H1 (cell line): ENCODE measurements at regions not wholly inside any gene's neighbourhood (a gene's known extent, or its start where the extent isn't known, plus 50 kb on each side); places are given as distances from the start of the nearest gene placed in this dataset.

Experiments used
- CTCF ChIA-PET: fragments of 300-600 bp; sonication (Branson Sonifier 250); formaldehyde crosslinking; loops from one replicate; lab custom pipeline; 2021; ENCODE audit not compliant: partially characterized antibody; lab: Charles Lee
- POLR2A ChIA-PET: fragments of 300-600 bp; sonication (Branson Sonifier 250); formaldehyde crosslinking; loops from one replicate; lab custom pipeline; 2021; ENCODE audit warnings: inconsistent platforms; ENCODE audit not compliant: partially characterized antibody; lab: Charles Lee
- DNase-seq, 2 experiments: peaks; one replicate each; pipeline versions ENCODE4 v3.0.0 to v3.0.0-alpha.2; 2010 to 2022; ENCODE audit warnings: low spot score in 2 of 2, low read depth in 1 of 2, mixed read lengths in 1 of 2
- FAIRE-seq: peaks from 2 replicates; lab custom pipeline; 2011; peaks lifted over from hg19 to GRCh38; lab: Jason Lieb, UNC
- H2AFZ ChIP-seq: 2 replicates; pipeline ENCODE4 v1.8.1; 2012; ENCODE audit warnings: low read length, inconsistent platforms
- H2AK5ac ChIP-seq: 2 replicates; pipeline ENCODE4 v1.6.1; 2013; ENCODE audit warnings: low read depth, low read length
- H2BK120ac ChIP-seq: replicated peaks from 2 replicates; pipeline ENCODE3; 2013; ENCODE audit warnings: low read depth, low read length, inconsistent platforms
- H2BK12ac ChIP-seq: 2 replicates; pipeline ENCODE4 v1.6.1; 2013; ENCODE audit warnings: low read depth, low read length
- H2BK15ac ChIP-seq: 2 replicates; pipeline ENCODE4 v1.6.1; 2013; ENCODE audit warnings: low read length
- H2BK20ac ChIP-seq: 2 replicates; pipeline ENCODE4 v1.6.1; 2013; ENCODE audit warnings: low read length
- H2BK5ac ChIP-seq: 2 replicates; pipeline ENCODE4 v1.6.1; 2013; ENCODE audit warnings: low read depth, low read length
- H3K14ac ChIP-seq: 2 replicates; pipeline ENCODE4 v1.6.1; 2013; ENCODE audit warnings: inconsistent platforms; ENCODE audit not compliant: insufficient read length
- H3K18ac ChIP-seq: 2 replicates; pipeline ENCODE4 v1.6.1; 2013; ENCODE audit warnings: low read length; ENCODE audit errors: extremely low read depth
- H3K23ac ChIP-seq: 2 replicates; pipeline ENCODE4 v1.6.1; 2013; ENCODE audit warnings: inconsistent platforms; ENCODE audit not compliant: insufficient read length
- H3K23me2 ChIP-seq: 2 replicates; pipeline ENCODE4 v1.6.1; 2013; ENCODE audit warnings: low read depth, low read length
- H3K27ac ChIP-seq: 2 replicates; pipeline ENCODE4 v1.6.1; 2011; ENCODE audit warnings: low read depth, low read length, inconsistent platforms
- H3K27me3 ChIP-seq, 4 experiments: replicated peaks in 1 of 4; 1 replicate in 1 of 4; 2 replicates in 3 of 4; pipeline versions ENCODE4 v1.6.1 to v1.8.1; 2011 to 2013; ENCODE audit warnings: low read length in 3 of 4, mild to moderate bottlenecking in 3 of 4, inconsistent platforms in 2 of 4, mixed read lengths in 2 of 4, moderate library complexity in 1 of 4; ENCODE audit not compliant: control insufficient read depth in 3 of 4, insufficient read depth in 3 of 4; ENCODE audit errors: extremely low read depth in 1 of 4
- H3K36me3 ChIP-seq, 4 experiments: 2 replicates each; pipeline versions ENCODE4 v1.6.1 to v1.8.1; 2011 to 2013; ENCODE audit warnings: mild to moderate bottlenecking in 4 of 4, low read length in 3 of 4, moderate library complexity in 2 of 4, control low read depth in 1 of 4, inconsistent platforms in 1 of 4; ENCODE audit not compliant: insufficient read depth in 4 of 4, control insufficient read depth in 2 of 4
- H3K4ac ChIP-seq: replicated peaks from 2 replicates; pipeline ENCODE3; 2013; ENCODE audit warnings: low read length, low read depth, mixed read lengths, inconsistent platforms; ENCODE audit not compliant: insufficient read length
- H3K4me1 ChIP-seq, 4 experiments: replicated peaks in 1 of 4; 1 replicate in 1 of 4; 2 replicates in 3 of 4; pipeline versions ENCODE4 v1.6.1 to v1.8.1; 2011 to 2013; ENCODE audit warnings: low read length in 3 of 4, inconsistent platforms in 2 of 4, mixed read lengths in 1 of 4; ENCODE audit not compliant: insufficient read depth in 4 of 4, control insufficient read depth in 3 of 4
- H3K4me2 ChIP-seq, 2 experiments: 2 replicates each; pipeline versions ENCODE4 v1.6.1 to v1.8.1; 2011 to 2013; ENCODE audit warnings: low read depth in 2 of 2, low read length in 2 of 2, control low read depth in 1 of 2, inconsistent platforms in 1 of 2, mild to moderate bottlenecking in 1 of 2; ENCODE audit not compliant: insufficient read depth in 1 of 2
- H3K4me3 ChIP-seq, 4 experiments: fragments of 200-600, 300-600 bp in 1 of 4; sonication (generic), shearing (Covaris generic), sonication (Bioruptor Twin) in 1 of 4; 2 replicates each; pipeline versions ENCODE4 v1.5.1 to v1.8.1; 2011 to 2016; ENCODE audit warnings: low read length in 4 of 4, low read depth in 3 of 4, control low read depth in 2 of 4, inconsistent platforms in 2 of 4, mild to moderate bottlenecking in 2 of 4, mixed read lengths in 1 of 4, moderate library complexity in 1 of 4; ENCODE audit not compliant: insufficient read depth in 2 of 4; ENCODE audit errors: extremely low read depth in 1 of 4
- H3K56ac ChIP-seq: replicated peaks from 2 replicates; pipeline ENCODE3; 2013; ENCODE audit warnings: low read depth, mild to moderate bottlenecking, mixed read lengths, low read length, inconsistent platforms; ENCODE audit not compliant: insufficient read length
- H3K79me1 ChIP-seq: 2 replicates; pipeline ENCODE4 v1.6.1; 2013; ENCODE audit warnings: low read depth, low read length, control low read depth
- H3K79me2 ChIP-seq, 2 experiments: 2 replicates each; pipeline versions ENCODE4 v1.6.1 to v1.8.1; 2012 to 2013; ENCODE audit warnings: low read length in 2 of 2, mild to moderate bottlenecking in 2 of 2, inconsistent platforms in 1 of 2; ENCODE audit not compliant: insufficient read depth in 2 of 2, control insufficient read depth in 1 of 2
- H3K9ac ChIP-seq, 4 experiments: replicated peaks in 1 of 4; 1 replicate in 1 of 4; 2 replicates in 3 of 4; pipeline versions ENCODE4 v1.6.1 to v1.8.1; 2011 to 2013; ENCODE audit warnings: low read depth in 3 of 4, low read length in 3 of 4, control low read depth in 2 of 4, mild to moderate bottlenecking in 2 of 4, moderate library complexity in 2 of 4, inconsistent platforms in 1 of 4; ENCODE audit errors: extremely low read depth in 1 of 4
- H3K9me3 ChIP-seq, 2 experiments: 2 replicates each; pipeline versions ENCODE4 v1.6.1 to v1.8.1; 2012 to 2013; ENCODE audit warnings: mild to moderate bottlenecking in 2 of 2, moderate library complexity in 2 of 2, control low read depth in 1 of 2, inconsistent platforms in 1 of 2, low read depth in 1 of 2, low read length in 1 of 2, mixed read lengths in 1 of 2; ENCODE audit not compliant: insufficient read depth in 2 of 2
- H4K20me1 ChIP-seq, 2 experiments: replicated peaks in 1 of 2; 2 replicates each; pipeline versions ENCODE3 to v1.8.1; 2011 to 2013; ENCODE audit warnings: inconsistent platforms in 2 of 2, low read length in 2 of 2, mild to moderate bottlenecking in 1 of 2; ENCODE audit not compliant: insufficient read depth in 2 of 2, control insufficient read depth in 1 of 2
- H4K5ac ChIP-seq: 2 replicates; pipeline ENCODE4 v1.6.1; 2013; ENCODE audit warnings: low read length, low read depth, mixed read lengths, inconsistent platforms; ENCODE audit not compliant: insufficient read length
- H4K8ac ChIP-seq: 2 replicates; pipeline ENCODE4 v1.8.0; 2013; ENCODE audit warnings: mild to moderate bottlenecking, moderate library complexity, low read length, inconsistent platforms; ENCODE audit not compliant: insufficient read depth; ENCODE audit errors: extremely low read depth
- H4K91ac ChIP-seq: replicated peaks from 2 replicates; pipeline ENCODE3; 2013; ENCODE audit warnings: low read length, mixed read lengths, inconsistent platforms; ENCODE audit not compliant: insufficient read length
- BCL11A ChIP-seq, 2 experiments: IDR thresholded peaks; one replicate each; pipeline ENCODE4 v1.6.1; 2011; ENCODE audit warnings: low read depth in 2 of 2, low read length in 2 of 2, mild to moderate bottlenecking in 2 of 2
- CBX8 ChIP-seq: fragments of 300-800, 300-1000 bp; sonication (generic); IDR thresholded peaks from 2 replicates; pipeline ENCODE4 v1.7.1; 2016; ENCODE audit warnings: low read depth, low read length, borderline replicate concordance
- CREB1 ChIP-seq: IDR thresholded peaks from 2 replicates; pipeline ENCODE4 v1.6.1; 2012; ENCODE audit warnings: inconsistent platforms
- EZH2 ChIP-seq: fragments of 200-600 bp; sonication (generic); IDR thresholded peaks from 2 replicates; pipeline ENCODE4 v1.7.1; 2012; ENCODE audit warnings: low read depth, mild to moderate bottlenecking, moderate library complexity, low read length, inconsistent platforms; ENCODE audit not compliant: severe bottlenecking
- FOSL1 ChIP-seq: IDR thresholded peaks from 2 replicates; pipeline ENCODE4 v1.6.1; 2011; ENCODE audit warnings: mild to moderate bottlenecking, low read depth, low read length, moderate library complexity; ENCODE audit not compliant: insufficient read depth
- GABPA ChIP-seq: IDR thresholded peaks from 2 replicates; pipeline ENCODE4 v1.6.1; 2011; ENCODE audit warnings: mild to moderate bottlenecking, low read length, moderate library complexity, borderline replicate concordance; ENCODE audit not compliant: insufficient read depth
- JUND ChIP-seq: IDR thresholded peaks from 2 replicates; pipeline ENCODE4 v1.6.1; 2011; ENCODE audit warnings: mild to moderate bottlenecking, improper control_type of control experiment, low read length
- KDM4A ChIP-seq: IDR thresholded peaks from one replicate; pipeline ENCODE4 v1.7.1; 2012; ENCODE audit warnings: low read depth, mild to moderate bottlenecking, moderate library complexity, low read length, inconsistent platforms; ENCODE audit not compliant: severe bottlenecking
- NANOG ChIP-seq: IDR thresholded peaks from 2 replicates; pipeline ENCODE4 v1.6.1; 2011; ENCODE audit warnings: low read length, low read depth, mild to moderate bottlenecking, inconsistent platforms; ENCODE audit not compliant: insufficient read depth, poor library complexity, severe bottlenecking
- NRF1 ChIP-seq: IDR thresholded peaks from 2 replicates; pipeline ENCODE4 v1.6.1; 2011; ENCODE audit warnings: mild to moderate bottlenecking, low read depth, low read length, improper control_type of control experiment
- RXRA ChIP-seq: IDR thresholded peaks from 2 replicates; pipeline ENCODE4 v1.6.1; 2011; ENCODE audit warnings: low read depth, mild to moderate bottlenecking, low read length, moderate library complexity; ENCODE audit not compliant: insufficient read depth
- SP2 ChIP-seq: IDR thresholded peaks from 2 replicates; pipeline ENCODE4 v1.6.1; 2012; ENCODE audit warnings: mild to moderate bottlenecking, low read length, inconsistent platforms
- TAF1 ChIP-seq: IDR thresholded peaks from 2 replicates; pipeline ENCODE4 v1.6.1; 2011; ENCODE audit warnings: mild to moderate bottlenecking, low read depth, low read length
- WGBS, 2 experiments: shearing (Covaris generic) in 1 of 2; methylation state at CpG; one replicate each; pipeline versions ENCODE4 v1.1.6 to v1.1.7; 2013 to 2015; ENCODE audit warnings: low lambda C conversion rate in 2 of 2, mixed read lengths in 2 of 2, inconsistent platforms in 1 of 2, low coverage in 1 of 2, missing lambda C conversion rate in 1 of 2; ENCODE audit not compliant: insufficient replicate concordance in 2 of 2, insufficient coverage in 1 of 2, insufficient read length in 1 of 2; ENCODE audit errors: extremely low coverage in 1 of 2, missing lambda C conversion rate in 1 of 2; 5-methylcytosine and 5-hydroxymethylcytosine counted together

- no peak overlapping the region for H3K4me2 ChIP-seq
- TF ChIP-seq FOSL1, result no peak
- TF ChIP-seq RXRA, result no peak
- TF ChIP-seq SP2, result no peak
- TF ChIP-seq KDM4A, result no peak
- TF ChIP-seq JUND, result no peak
- no peak for TF ChIP-seq BCL11A (IDR thresholded peaks at IDR 0.05; ENCODE audit: low read depth in 2 of 2, low read length in 2 of 2)
- no peak for TF ChIP-seq NANOG
- TF ChIP-seq EZH2, result no peak
- no peak for TF ChIP-seq TAF1
- TF ChIP-seq NRF1, result no peak
- TF ChIP-seq CBX8, result no peak
- no peak for TF ChIP-seq GABPA
- TF ChIP-seq CREB1, result no peak
Observed at GRCh38 chr1:244324176-244324883, 127.4 kb downstream of the ADSS2 start.

More at GRCh38 chr1:244324176-244324883, 127.4 kb downstream of the ADSS2 start:
- H2BK120ac ChIP-seq, result no peak overlapping the region
- no peak overlapping the region for H3K9ac ChIP-seq
- DNase-seq (no peak), FAIRE-seq (no peak)
- H4K91ac ChIP-seq, result peak overlapping the region; percentile 46
- no peak overlapping the region for H4K5ac ChIP-seq
- WGBS, 2 experiments, result 93% methylated on average over 8 of the region's 8 CpGs; no CpG with 5 or more reads in 1 of the 2 experiments
- no peaks in the 10 kb centered on the region; a peak in 1 of 8 replicates for H3K36me3 ChIP-seq
- H3K79me2 ChIP-seq, result no peaks in the 10 kb centered on the region
- no peaks in the 10 kb centered on the region for H4K20me1 ChIP-seq
- no peak overlapping the region; the same call in 1 of the 2 replicates for H3K27ac ChIP-seq
- no peak overlapping the region for H3K14ac ChIP-seq
- no peak overlapping the region for H2AK5ac ChIP-seq
- H3K4ac ChIP-seq, result no peak overlapping the region
- CTCF ChIA-PET, result interaction anchor here (0.5 to 1.4 kb wide), 4 partner anchors 12 to 410 kb away, joined by 3 to 5 read pairs (median 3); no protein-coding TSS in a partner anchor
- H2AFZ ChIP-seq, result no peak overlapping the region
- H3K56ac ChIP-seq, result no peak overlapping the region
- H2BK15ac ChIP-seq, result no peak overlapping the region
- no peaks in the 10 kb centered on the region for H3K27me3 ChIP-seq
- no peaks in the 10 kb centered on the region; the same call in 1 of the 2 replicates for H3K23me2 ChIP-seq
- POLR2A ChIA-PET, result interaction anchor here (0.6 to 0.7 kb wide), 2 partner anchors 248 to 332 kb away, joined by 3 to 5 read pairs; no protein-coding TSS in a partner anchor
- 0 out of 2 replicates have a peak overlapping the region, but pooled peaks have one; percentile 19 for H2BK12ac ChIP-seq
- no peak overlapping the region for H3K18ac ChIP-seq
- H4K8ac ChIP-seq, result no peak overlapping the region
- H2BK20ac ChIP-seq, result 0 out of 2 replicates have a peak overlapping the region, but pooled peaks have one; percentile 15
- H3K23ac ChIP-seq, result no peak overlapping the region
- no peak overlapping the region for H2BK5ac ChIP-seq
- H3K4me3 ChIP-seq, result no peak overlapping the region
- H3K9me3 ChIP-seq, result no peaks in the 10 kb centered on the region
- 0 out of 7 replicates have a peak, but pooled peaks cover 0 to 3% (median 0%) of the 10 kb centered on the region in 4 experiments for H3K4me1 ChIP-seq
- no peaks in the 10 kb centered on the region for H3K79me1 ChIP-seq
